K562 (cell line): ENCODE measurements at regions not wholly inside any gene's neighbourhood (a gene's known extent, or its start where the extent isn't known, plus 50 kb on each side); places are given as distances from the start of the nearest gene placed in this dataset.

ENCODE experiments used
- ATAC-seq: fragments of 200-7000 bp; cut with Tn5 transposase; 3 replicates; pipeline ENCODE4 v1.9.1; 2020; ENCODE audit warnings: moderate library complexity
- BruUV-seq: library from RNA; stranded (reverse); fragments of 400-500 nt; replicated peaks from 2 replicates; lab custom pipeline; 2021; lab: Mats Ljungman, UMichigan
- CTCF ChIA-PET: fragments of 300-600 bp; formaldehyde crosslinking; extraction: SDS; loops from one replicate; lab custom pipeline; 2021; ENCODE audit warnings: low intra/inter-chr PET ratio; lab: Yijun Ruan, JAX
- POLR2A ChIA-PET: fragments of 300-600, 350-650 bp; sonication (Branson Sonifier 250); formaldehyde crosslinking; extraction: SDS; loops from one replicate; lab custom pipeline; 2021; ENCODE audit warnings: antibody characterized with exemption, inconsistent platforms; lab: Yijun Ruan, JAX
- DNase-seq, 4 experiments: peaks; one replicate each; pipeline versions ENCODE4 v3.0.0 to v3.0.0-alpha.2; 2011 to 2018; ENCODE audit warnings: low spot score in 3 of 4, mixed read lengths in 3 of 4; ENCODE audit errors: extremely low read depth in 1 of 4
- FAIRE-seq: peaks from 2 replicates; lab custom pipeline; 2011; peaks lifted over from hg19 to GRCh38; lab: Jason Lieb, UNC
- H2AFZ ChIP-seq: 2 replicates; pipeline ENCODE4 v1.6.0; 2011; ENCODE audit warnings: low read depth, low read length, control low read depth, inconsistent platforms
- H3K27ac ChIP-seq: fragments of 200-600 bp; 3 replicates; pipeline ENCODE4 v1.8.0; 2011; ENCODE audit warnings: low read depth, mild to moderate bottlenecking, control low read depth, inconsistent platforms, low read length, moderate library complexity, mixed read lengths; ENCODE audit errors: extremely low read depth
- H3K27me3 ChIP-seq, 2 experiments: fragments of 300-600 bp in 1 of 2; 2 replicates in 1 of 2; 3 replicates in 1 of 2; pipeline versions ENCODE4 v1.6.0 to v1.8.0; 2011; ENCODE audit warnings: inconsistent platforms in 2 of 2, low read length in 2 of 2, mild to moderate bottlenecking in 1 of 2, mixed read lengths in 1 of 2, moderate library complexity in 1 of 2; ENCODE audit not compliant: control insufficient read depth in 2 of 2, insufficient read depth in 2 of 2
- H3K36me3 ChIP-seq: fragments of 300-600 bp; 3 replicates; pipeline ENCODE4 v1.8.0; 2011; ENCODE audit warnings: mild to moderate bottlenecking, low read length, inconsistent platforms; ENCODE audit not compliant: control insufficient read depth, insufficient read depth
- H3K4me1 ChIP-seq, 2 experiments: fragments of 200-600 bp in 1 of 2; replicated peaks in 1 of 2; 2 replicates in 1 of 2; 3 replicates in 1 of 2; pipeline versions ENCODE4 v1.5.1 to v1.8.0; 2011; ENCODE audit warnings: inconsistent platforms in 2 of 2, low read length in 2 of 2, mild to moderate bottlenecking in 1 of 2, mixed read lengths in 1 of 2, moderate library complexity in 1 of 2; ENCODE audit not compliant: control insufficient read depth in 2 of 2, insufficient read depth in 2 of 2
- H3K4me2 ChIP-seq: 2 replicates; pipeline ENCODE4 v1.6.1; 2011; ENCODE audit warnings: low read length, control low read depth, inconsistent platforms, mixed read lengths; ENCODE audit not compliant: insufficient read depth
- H3K4me3 ChIP-seq: fragments of 200-600 bp; sonication (generic), shearing (Covaris generic); 2 replicates; pipeline ENCODE4 v1.5.1; 2016; ENCODE audit warnings: control low read depth, inconsistent platforms
- H3K79me2 ChIP-seq: fragments of 200-600 bp; 3 replicates; pipeline ENCODE4 v1.8.0; 2011; ENCODE audit warnings: low read length, inconsistent platforms; ENCODE audit not compliant: control insufficient read depth, insufficient read depth
- H3K9ac ChIP-seq, 2 experiments: 2 replicates each; pipeline versions ENCODE4 v1.6.0 to v1.6.1; 2011; ENCODE audit warnings: low read depth in 2 of 2, low read length in 2 of 2, control low read depth in 1 of 2, inconsistent platforms in 1 of 2, mild to moderate bottlenecking in 1 of 2, mixed read lengths in 1 of 2; ENCODE audit not compliant: insufficient read depth in 1 of 2
- H3K9me1 ChIP-seq: one replicate; pipeline ENCODE4 v1.6.0; 2011; ENCODE audit warnings: inconsistent platforms, mild to moderate bottlenecking, low read length, moderate library complexity; ENCODE audit not compliant: control insufficient read depth, insufficient read depth
- H3K9me3 ChIP-seq: replicated peaks from 2 replicates; pipeline ENCODE4 v1.5.1; 2011; ENCODE audit warnings: low read depth, low read length, inconsistent platforms; ENCODE audit not compliant: control insufficient read depth, insufficient read depth
- H4K20me1 ChIP-seq: replicated peaks from 2 replicates; pipeline ENCODE4 v1.6.1; 2011; ENCODE audit warnings: low read length, inconsistent platforms, mixed read lengths; ENCODE audit not compliant: control insufficient read depth, insufficient read depth
- CREB5 ChIP-seq: fragments of 250-450 bp; sonication (Bioruptor Pico); IDR thresholded peaks from 2 replicates; pipeline ENCODE4 v1.5.0; 2020; ENCODE audit warnings: mild to moderate bottlenecking
- ESRRB ChIP-seq: fragments of 250-450 bp; sonication (Bioruptor Pico); IDR thresholded peaks from 2 replicates; pipeline ENCODE4 v1.5.0; 2020; ENCODE audit warnings: mild to moderate bottlenecking, moderate library complexity, borderline replicate concordance
- MED1 ChIP-seq: sonication (generic); formaldehyde crosslinking; IDR thresholded peaks from 2 replicates; pipeline ENCODE4 v1.8.1; 2023; ENCODE audit warnings: missing genetic modification reagents, borderline replicate concordance
- NFIC ChIP-seq: fragments of 450-650 bp; IDR thresholded peaks from 2 replicates; pipeline ENCODE4 v1.6.1; 2017; ENCODE audit warnings: mild to moderate bottlenecking, inconsistent platforms
- POLR3A ChIP-seq: IDR thresholded peaks from 2 replicates; pipeline ENCODE4 v1.6.1; 2011; ENCODE audit warnings: borderline replicate concordance, mild to moderate bottlenecking, moderate library complexity; ENCODE audit not compliant: insufficient read length, insufficient read depth; ENCODE audit errors: extremely low read depth
- ZNF121 ChIP-seq: sonication (generic); formaldehyde crosslinking; conservative IDR thresholded peaks from 2 replicates; pipeline ENCODE4 v1.8.0; 2022; ENCODE audit warnings: missing genetic modification reagents
- ZNF217 ChIP-seq: sonication (generic); formaldehyde crosslinking; IDR thresholded peaks from 2 replicates; pipeline ENCODE4 v1.8.0; 2022; ENCODE audit warnings: mild to moderate bottlenecking, missing genetic modification reagents
- WGBS: fragments of 100-300 bp; shearing (Covaris generic); methylation state at CpG from one replicate; pipeline ENCODE4 v1.1.6; 2016; ENCODE audit warnings: low coverage, mixed read lengths; ENCODE audit not compliant: insufficient coverage; ENCODE audit errors: missing lambda C conversion rate; 5-methylcytosine and 5-hydroxymethylcytosine counted together
- in situ Hi-C: fragments of 300-500 bp; cut with MboI; formaldehyde crosslinking; loops from 4 replicates; pipeline ENCODE4 v1.15.0; 2018; ENCODE audit warnings: inconsistent platforms, mixed read lengths
- intact Hi-C: fragments of 100-400 bp; cut with micrococcal nuclease; formaldehyde crosslinking; loops from 2 replicates; pipeline ENCODE4 v1.14.2; 2022
- TF ChIP-seq, protein P1 (sequence below): sonication (generic); formaldehyde crosslinking; IDR thresholded peaks from 2 replicates; pipeline ENCODE4 v1.4.0; 2020; ENCODE audit warnings: mild to moderate bottlenecking, missing genetic modification reagents
- TF ChIP-seq, protein P2 (sequence below): fragments of 450-650 bp; formaldehyde crosslinking; IDR thresholded peaks from 2 replicates; pipeline ENCODE4 v1.4.0; 2020; ENCODE audit warnings: mild to moderate bottlenecking, mixed read lengths

GRCh38 chr10:118940386-118940785 is 89.1 kb upstream of the NANOS1 start (continued):
- TF ChIP-seq, protein P1, sequence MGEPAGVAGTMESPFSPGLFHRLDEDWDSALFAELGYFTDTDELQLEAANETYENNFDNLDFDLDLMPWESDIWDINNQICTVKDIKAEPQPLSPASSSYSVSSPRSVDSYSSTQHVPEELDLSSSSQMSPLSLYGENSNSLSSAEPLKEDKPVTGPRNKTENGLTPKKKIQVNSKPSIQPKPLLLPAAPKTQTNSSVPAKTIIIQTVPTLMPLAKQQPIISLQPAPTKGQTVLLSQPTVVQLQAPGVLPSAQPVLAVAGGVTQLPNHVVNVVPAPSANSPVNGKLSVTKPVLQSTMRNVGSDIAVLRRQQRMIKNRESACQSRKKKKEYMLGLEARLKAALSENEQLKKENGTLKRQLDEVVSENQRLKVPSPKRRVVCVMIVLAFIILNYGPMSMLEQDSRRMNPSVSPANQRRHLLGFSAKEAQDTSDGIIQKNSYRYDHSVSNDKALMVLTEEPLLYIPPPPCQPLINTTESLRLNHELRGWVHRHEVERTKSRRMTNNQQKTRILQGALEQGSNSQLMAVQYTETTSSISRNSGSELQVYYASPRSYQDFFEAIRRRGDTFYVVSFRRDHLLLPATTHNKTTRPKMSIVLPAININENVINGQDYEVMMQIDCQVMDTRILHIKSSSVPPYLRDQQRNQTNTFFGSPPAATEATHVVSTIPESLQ (CRISPR knock-in tag) = no peak
- TF ChIP-seq MED1 (CRISPR knock-in tag) = no peak
- no peak for TF ChIP-seq ZNF217 (CRISPR knock-in tag)
- no peak for TF ChIP-seq POLR3A
- no peak for TF ChIP-seq ZNF121 (CRISPR knock-in tag)
- no peak for TF ChIP-seq NFIC
- TF ChIP-seq CREB5 (CRISPR knock-in tag) = no peak

DNA sequence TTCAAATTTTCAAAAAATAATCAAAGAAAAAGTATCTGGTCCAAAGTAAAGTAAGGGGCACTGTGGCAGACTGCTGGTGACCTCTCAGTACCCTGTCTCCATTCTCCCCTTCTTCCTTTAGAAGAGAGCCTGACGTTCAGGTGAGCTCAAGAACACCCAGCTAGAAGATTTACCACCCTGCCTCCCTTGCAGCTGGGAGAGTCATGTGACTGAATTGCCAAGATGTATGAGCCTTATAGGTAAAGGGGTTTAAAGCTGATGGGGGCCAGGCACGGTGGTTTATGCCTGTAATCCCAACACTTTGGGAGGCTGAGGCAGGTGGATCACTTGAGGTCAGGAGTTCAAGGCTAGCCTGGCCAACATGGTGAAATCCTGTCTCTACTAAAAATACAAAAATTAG is 86.3 kb upstream of the NANOS1 start:
- POLR2A ChIA-PET = no interaction called here
- no peak for ATAC-seq
- WGBS = 10% methylated on average over 2 of the region's 2 CpGs

More for the DNA sequence above, 86.3 kb upstream of the NANOS1 start:
- DNase-seq (no peak), FAIRE-seq (no peak)
- Histone ChIP-seq H3K27ac (no peak overlapping the region), H3K36me3 (no peaks in the 10 kb centered on the region), H3K9ac (no peak overlapping the region), H4K20me1 (no peaks in the 10 kb centered on the region), H3K4me3 (no peak overlapping the region), H3K27me3 (0 out of 5 replicates have a peak, but pooled peaks cover 0 to 10% of the 10 kb centered on the region in 2 experiments), H3K9me3 (peaks cover 4% of the 10 kb centered on the region; the same call in 1 of the 2 replicates), H3K4me1 (no peaks in the 10 kb centered on the region; a peak in 2 of 5 replicates), H2AFZ (no peak overlapping the region), H3K9me1 (no peaks in the 10 kb centered on the region), H3K79me2 (no peaks in the 10 kb centered on the region), H3K4me2 (no peak overlapping the region)
- in situ Hi-C loops = no loop called here
- CTCF ChIA-PET = no interaction called here
- TF ChIP-seq, protein P2, sequence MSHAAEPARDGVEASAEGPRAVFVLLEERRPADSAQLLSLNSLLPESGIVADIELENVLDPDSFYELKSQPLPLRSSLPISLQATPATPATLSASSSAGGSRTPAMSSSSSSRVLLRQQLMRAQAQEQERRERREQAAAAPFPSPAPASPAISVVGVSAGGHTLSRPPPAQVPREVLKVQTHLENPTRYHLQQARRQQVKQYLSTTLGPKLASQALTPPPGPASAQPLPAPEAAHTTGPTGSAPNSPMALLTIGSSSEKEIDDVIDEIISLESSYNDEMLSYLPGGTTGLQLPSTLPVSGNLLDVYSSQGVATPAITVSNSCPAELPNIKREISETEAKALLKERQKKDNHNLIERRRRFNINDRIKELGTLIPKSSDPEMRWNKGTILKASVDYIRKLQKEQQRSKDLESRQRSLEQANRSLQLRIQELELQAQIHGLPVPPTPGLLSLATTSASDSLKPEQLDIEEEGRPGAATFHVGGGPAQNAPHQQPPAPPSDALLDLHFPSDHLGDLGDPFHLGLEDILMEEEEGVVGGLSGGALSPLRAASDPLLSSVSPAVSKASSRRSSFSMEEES = peak; percentile 45
- TF ChIP-seq ESRRB = no peak
- intact Hi-C loops = no loop called here
- no TSS peak for BruUV-seq
